Hematopoietic multipotent progenitor cell (in vitro differentiated cells): ENCODE measurements at regions not wholly inside any gene's neighbourhood (a gene's known extent, or its start where the extent isn't known, plus 50 kb on each side); places are given as distances from the start of the nearest gene placed in this dataset.
"Not testable (repeated sequence)": the region's sequence is repeated elsewhere in the genome, so short reads cannot be mapped to it uniquely, and the experiment has no call there.

ENCODE experiments used
- DNase-seq, 3 donors: peaks; one replicate each; pipeline ENCODE4 v3.0.0-alpha.2; 2011 to 2015; ENCODE audit warnings: low read depth in 2 of 3, low spot score in 2 of 3

DNA sequence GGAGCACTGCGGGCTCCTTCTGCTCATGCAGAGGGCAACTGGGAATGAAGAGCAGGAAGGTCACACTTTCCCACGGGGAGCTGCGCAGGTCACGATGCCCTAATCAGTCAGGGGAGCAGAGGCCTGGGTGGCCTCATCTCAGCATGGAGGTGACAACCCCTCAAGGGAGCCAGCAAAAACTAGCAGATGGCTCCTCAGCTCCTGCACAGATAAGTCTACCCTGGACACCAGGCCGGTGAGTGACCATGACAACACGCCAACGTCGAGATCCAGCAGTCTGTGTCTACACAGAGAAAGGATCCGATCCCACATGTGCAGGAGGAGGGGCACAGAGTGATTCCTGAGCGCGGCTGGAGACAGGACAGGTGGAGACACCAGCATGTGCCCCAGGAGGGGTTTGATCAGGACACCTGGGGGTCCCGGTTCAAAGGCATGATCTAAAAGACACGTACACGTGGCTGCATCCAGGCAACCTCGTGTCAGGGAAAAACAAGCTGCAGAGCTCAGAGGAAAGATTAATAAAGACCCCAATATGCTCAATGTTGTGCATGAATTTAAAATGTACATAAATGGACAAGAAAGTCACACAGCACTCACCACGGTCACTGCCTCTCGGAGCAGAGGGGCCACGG, 153.7 kb upstream of the SFSWAP start:
- no peak for DNase-seq

DNA sequence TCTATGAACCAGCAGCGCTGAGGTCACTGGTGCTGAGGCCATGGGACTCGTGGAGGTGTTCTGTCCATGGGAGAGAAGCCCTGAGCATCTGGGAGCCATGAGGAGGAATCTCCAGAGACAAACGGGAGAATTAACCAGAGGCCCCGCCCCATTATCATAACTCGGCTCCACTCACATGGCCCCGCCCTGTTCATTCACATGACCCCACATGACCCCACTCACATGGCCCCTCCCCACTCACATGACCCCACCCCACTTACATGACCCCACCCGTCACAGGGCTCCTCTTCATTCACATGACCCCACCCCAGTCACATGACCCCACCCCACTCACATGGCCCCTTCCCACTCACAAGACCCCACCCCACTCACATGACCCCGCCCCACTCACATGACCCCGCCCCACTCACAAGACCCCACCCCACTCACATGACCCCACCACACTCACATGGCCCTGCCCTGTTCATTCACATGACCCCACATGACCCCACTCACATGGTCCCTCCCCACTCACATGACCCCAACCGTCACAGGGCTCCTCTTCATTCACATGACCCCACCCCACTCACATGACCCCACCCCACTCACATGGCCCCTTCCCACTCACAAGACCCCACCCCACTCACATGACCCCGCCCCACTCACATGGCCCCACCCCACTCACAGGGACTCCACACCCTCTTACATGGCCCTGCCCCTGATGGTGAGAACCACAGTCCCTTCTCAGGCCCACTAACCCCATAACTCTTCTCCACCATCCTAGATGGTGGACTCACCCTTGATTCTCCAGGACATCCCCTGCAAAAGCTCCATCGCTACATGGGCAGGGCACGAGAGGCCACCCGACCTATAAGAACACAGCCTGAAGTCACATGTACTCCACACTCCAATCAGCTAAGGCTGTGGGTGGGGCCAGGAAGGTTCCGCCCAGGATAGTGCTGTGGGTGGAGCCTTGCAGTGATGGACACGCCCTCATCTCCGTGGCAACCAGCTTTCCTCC, 151.1 kb upstream of the SFSWAP start:
- peak in 1 of 3 donors; percentile 9 for DNase-seq

DNA sequence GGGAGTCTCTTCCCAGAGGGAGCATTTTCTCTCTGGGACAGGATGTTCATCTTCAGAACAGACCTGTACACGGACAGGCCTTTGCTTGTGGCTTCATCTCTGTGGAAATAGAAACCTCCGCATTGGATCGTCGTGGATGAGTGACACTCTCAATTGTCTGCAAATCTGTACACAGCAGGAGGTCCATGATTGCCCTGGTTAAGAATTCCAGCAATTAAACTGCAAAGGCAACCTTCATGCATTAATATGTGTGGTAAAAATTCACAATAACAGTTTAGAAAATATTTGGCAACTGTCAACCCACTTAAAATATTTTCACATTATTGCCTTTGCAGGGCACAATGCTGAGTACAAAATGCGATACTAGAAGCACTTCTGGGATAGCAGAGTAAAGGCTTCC, 149.8 kb upstream of the SFSWAP start:
- no peak for DNase-seq

DNA sequence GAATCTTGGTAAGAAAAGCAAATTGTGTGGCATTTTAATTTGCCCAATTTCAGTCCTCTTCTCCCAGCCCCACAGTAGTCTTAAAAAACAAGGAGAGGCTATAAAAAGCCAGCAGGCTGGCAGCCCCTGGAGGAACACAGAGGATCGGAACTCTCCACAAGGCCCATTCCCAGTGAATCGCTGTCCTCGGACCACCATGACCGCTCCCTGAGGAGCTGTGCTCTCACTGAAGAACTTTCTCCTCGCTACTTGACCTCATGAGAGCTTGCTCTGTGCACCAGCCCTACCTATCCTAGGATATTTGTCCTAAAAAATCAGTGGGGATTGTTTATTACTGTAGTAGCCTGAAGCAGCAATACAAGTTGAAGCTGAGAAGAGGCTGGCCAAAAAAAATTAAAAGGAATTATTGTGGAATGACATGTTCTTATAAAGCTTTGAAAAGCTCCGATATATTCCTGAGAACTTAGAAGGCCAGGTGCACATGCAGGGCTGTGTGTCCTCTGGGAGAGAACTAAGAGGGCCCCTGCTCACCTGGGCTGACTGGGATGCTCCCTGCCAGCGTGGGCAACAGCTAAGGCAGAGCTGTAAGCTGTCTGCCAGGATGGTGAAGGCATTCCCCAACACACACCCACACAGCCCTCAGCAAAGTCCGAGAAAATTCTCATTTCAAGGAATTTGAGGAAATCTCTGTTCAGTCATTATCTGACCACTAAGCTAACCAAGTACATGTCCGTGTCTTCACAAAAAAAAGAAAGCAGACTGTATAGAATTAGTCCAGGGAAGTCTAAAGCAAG, 148.8 kb upstream of the SFSWAP start:
- no peak for DNase-seq

DNA sequence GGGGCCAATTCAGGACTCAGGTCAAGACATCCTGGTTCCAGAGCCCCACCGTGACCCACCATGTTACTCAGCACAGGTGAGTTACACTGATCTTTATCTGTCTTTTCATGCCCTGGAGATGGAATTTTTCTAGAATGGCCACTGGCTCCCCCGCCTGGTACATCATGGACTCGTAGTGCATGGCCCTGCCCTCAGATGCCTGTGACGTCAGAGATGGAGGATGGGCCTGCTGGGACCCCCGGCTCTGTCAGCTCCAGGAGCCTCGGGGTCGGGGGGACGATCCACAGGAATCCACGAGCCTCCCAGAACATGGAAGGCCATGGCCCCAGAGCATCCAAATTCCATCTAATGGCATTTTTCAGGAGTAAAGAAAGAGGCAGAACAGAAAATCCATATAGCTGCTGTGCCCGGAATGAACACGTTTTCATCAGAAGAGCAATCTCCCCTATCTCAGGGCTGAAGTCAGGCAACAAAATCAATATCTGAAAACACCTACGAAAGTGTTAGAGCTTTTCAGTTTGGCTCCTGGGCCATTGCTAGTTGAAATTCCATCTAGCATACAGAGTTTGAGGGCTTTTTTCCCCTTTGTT, 146.7 kb upstream of the SFSWAP start:
- DNase-seq = peak in 1 of 3 donors; percentile 14

DNA sequence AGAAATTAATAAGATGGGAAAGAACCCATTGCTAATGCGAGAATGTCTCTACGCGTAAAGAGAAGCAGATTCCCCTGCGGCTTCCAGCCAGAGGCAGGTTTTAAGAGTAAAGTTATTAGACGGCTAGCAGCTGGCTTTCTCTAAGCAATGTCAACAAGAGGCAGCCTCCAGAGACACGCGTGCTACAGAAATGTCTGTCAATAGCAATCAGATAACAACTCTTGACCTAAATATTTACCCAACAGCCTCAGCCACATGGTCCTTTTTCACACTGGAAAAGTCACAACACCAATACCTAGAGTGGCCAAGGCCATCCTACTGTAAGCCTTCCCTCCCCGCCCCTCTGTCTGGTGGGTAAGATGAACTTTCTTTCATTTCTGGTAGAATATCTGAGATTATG, 146.0 kb upstream of the SFSWAP start:
- DNase-seq = no peak

DNA sequence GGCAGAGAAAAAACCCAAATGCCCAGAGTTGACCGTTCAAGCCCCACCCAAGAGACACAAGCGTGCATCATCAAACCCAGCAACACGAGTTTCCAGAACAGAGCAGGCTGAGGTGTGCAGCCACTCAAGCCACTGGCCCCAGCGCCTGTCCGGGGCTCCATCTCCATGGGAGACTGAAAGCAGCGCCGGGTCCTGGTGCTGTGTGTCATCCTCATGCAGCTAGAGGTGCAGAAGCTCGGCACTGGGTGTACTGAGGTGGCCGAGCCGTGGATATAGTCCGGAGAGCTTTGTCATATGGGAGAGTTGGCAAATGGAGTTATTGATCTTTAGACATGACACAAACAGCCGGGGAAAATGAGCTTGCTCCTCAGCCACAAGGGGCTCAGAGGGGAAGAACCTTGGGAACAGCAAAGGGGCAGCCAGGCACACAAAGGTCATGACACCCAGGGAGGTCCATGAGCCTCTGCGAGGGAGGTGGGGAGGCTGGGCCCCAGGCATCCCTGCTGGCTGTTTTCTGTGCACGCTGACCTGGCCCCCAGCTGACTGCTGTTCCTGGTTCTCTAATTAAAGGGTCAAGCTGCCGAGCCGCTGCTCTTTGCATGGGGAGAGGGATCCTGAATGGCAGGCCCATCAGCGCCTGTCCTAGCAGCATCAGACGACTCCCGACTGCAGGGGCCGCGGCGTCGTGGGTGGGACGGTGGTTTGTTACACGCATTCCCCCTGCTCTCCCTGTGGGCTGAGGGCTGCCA, 145.4 kb upstream of the SFSWAP start:
- no peak for DNase-seq

DNA sequence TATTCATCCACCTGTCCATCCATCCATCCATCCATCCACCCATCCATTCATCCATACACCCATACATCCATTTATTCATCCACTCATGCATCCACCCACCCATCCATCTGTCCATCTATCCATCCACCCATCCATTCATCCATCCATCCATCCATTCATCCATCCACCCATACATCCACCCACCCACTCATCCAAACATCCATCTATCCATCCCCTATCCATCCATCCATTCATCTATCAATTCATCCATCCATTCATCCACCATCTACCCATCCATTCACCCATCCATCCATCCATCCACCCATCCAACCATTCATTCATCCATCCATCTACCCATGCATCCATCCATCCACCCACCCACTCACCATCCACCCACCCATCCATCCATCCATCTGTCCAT, 142.6 kb upstream of the SFSWAP start:
- DNase-seq = no peak

DNA sequence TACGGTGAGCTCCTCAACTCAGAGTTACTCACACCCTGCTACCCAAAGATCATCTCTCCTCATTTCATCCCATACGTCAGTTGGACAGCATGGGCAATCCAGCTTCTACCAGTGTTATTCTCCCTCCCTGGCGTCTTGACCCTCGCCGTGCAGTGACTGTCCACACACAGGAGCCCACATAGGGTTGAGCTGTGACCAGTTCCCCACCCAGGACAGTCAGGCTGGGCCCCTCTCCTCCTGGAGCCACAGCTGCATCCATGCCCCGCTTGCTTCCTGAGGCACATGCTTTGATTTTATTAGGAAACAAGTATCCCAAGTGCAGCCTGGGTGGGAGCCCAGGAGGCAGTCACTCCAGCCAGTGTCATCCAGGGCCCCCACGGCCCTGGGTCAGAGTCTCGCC, 140.3 kb upstream of the SFSWAP start:
- no peak for DNase-seq

DNA sequence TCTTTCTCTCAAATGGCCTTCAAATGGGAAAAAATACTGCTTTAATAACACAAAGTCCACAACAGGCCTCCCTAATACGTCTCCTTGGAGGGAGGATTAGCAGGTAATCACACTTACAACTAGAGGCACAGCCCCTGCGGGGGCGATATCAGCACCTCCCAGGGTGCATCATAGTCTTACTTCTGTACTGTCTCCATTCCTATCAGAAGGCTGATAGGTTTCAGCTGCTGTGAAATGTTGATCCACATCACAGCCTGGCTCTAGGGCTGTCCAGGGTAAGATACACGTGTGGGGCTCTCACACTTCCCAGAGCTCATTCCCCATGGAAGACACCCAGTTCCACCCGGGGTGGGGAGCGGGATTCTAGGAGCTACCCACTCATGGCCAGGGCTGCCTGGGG, 139.1 kb upstream of the SFSWAP start:
- no peak for DNase-seq

DNA sequence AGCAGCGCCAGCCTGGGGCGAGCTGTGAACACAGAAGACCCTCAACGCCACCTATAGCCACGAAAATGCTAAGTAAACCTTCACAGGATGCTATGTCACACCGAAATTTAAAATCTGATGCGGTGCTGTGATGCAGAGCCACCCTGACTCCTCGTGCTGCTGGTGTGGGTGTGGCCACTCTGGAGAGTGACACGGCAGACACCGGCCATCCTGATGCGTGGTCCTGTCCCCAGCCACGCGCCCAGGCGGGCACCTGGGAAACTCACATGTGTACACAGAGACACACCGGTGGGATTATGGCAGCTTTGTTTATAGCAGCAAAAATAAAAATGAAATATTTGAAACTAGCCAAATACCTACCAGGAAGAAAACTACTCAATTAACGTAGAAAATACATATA, 138.3 kb upstream of the SFSWAP start:
- DNase-seq = no peak

DNA sequence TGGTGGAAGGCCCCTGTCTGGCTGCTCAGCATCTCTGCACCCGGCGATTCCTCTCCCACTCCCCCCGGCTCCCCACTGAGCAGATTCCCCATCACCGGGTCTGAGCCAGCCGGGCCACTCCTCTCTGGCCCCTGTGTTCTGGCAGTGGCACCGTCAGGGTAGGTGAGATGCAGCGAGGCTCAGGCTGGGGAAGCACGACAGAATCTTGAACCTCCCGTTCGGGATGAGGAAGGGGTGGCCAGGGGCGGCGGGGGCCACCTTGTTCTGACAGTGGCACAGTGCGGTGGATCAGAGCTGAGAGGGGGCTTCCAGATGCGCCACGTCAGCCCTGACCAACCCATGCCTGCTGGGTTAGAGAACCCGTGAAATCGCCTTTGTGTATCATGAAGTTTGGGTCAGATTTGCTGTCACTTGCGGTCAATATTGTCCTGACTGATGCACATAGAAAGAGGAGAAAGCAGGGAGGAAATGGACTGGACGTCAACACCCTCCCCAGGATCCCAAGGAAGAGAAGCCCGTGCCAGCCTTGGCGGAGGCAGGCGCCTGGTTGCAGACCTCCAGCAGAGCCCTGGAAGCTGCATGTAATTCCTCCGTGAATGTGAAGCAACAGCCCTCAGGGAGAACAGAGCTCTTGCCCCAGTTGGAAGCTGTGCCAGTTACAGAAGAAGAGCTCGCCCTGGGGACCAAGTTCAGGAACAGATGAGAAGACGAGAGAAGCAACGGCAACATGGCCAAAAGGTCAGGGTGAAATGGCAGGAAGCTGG, 137.1 kb upstream of the SFSWAP start:
- no peak for DNase-seq

DNA sequence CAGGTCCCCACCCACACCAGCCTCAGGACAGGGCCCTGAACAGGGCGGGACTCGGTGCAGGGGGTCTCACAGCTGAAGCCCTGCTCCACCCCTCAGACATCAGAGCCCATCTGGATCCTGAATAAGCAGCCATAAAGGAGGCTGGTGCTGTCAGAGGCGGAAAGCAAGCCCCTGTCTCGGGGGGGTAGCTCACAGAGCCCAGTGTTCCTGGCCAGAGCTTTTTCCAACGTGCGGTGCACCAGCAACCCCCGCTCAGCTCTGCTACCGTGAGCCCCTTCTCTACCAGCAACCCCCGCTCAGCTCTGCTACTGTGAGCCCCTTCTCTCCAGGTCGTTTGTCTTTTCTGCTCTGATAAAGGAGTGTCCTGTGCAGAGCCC, 136.5 kb upstream of the SFSWAP start:
- DNase-seq = no peak

DNA sequence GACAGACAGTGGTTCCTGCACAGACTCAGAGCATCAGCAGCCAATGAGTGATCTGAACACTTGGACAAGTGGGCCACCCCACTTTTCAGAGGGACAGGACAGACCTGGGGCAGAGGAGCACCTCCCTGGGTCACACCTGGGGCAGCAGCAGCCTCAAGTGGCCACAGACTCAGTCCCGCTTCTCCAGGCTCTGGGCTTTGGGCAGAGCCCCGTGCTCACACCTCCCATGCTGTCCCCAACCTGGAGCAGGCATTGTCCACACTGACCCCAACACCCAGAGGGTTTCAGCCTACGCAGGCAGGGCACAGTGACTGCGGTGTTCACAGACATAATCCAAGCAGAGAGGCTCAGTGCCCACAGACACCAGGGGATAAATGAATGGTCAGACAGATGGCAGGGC, 135.5 kb upstream of the SFSWAP start:
- no peak for DNase-seq

DNA sequence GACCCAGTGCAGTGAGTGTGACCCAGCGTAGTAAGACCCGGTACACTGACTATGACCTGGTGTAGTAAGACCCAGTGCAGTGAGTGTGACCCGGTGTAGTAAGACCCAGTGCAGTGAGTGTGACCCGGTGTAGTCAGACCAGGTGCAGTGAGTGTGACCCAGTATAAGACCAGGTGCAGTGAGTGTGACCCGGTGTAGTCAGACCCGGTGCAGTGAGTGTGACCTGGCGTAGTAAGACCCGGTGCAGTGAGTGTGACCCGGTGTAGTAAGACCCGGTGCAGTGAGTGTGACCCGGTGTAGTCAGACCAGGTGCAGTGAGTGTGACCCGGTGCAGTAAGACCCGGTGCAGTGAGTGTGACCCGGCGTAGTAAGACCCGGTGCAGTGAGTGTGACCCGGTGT, 134.2 kb upstream of the SFSWAP start:
- not testable (repeated sequence) for DNase-seq

DNA sequence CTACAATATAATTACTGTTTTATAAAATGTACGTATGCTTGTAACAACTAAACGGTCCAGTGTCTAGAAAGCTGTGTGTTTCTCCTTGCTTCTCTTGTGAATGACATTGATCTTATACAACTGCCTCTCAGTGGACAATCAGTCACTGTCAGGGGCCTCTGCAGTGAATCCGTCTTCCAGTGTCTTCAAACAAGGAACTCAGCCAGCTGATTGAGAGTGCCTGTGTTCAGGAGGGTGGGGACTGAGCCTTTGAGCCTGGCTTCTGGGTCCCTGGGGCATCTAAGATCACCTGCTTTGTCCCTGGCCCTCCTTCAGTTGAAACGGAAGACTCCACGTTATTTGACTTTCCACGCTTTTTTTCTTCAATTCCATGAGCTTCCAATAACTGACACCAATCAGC, 133.1 kb upstream of the SFSWAP start:
- DNase-seq = no peak

DNA sequence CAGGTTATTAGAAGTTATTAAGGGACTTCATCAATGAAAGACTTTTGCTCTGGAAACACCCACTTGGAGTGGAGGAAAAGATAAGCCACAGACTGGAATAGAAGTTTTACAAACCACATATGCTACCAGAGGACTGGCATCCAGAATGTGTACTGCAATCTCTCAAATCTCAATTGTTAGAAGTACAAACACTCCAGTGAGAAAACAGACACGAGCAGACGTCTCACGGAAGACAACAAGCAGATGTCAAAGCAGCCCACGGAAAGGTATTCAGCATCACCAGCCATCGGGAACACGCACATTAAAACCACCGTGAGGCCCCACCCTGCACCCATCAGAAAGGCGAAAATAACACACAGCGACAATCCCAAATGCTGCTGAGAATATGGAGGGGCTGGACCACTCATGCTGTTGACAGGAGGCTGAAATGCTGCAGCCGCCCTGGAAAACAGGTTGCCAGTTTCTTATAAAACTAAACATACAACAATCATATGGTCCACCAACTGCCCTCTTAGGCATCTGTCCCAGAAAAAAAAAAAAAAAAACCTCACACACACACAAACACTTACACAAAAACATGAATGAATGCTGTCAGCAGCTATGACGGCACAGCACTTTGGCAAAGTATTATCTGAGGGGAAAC, 131.9 kb upstream of the SFSWAP start:
- no peak for DNase-seq

DNA sequence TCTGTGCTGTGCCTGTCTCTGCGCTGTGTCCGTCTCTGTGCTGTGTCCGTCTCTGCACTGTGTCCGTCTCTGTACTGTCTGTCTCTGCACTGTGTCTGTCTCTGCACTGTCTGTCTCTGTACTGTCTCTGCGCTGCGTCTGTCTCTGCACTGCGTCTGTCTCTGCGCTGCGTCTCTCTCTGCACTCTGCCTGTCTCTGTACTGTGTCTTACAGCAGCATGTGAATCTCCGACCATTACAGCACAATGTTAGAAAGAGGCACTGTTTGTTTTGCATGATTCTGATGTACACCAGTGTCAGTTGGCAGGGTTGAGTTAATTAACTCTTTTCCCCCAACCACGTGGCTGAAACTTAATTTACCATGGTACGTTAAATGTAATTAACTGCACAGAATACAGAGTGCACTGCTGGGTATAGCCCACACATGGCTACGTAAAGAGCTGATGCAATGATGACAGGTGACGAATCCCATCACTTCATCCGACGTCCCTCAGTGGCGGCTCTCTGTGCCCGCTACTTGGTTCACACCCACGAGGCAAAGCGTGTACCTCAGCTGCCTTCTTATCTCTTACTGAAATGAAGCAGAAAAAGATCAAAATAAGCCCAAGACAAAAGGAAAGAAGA, 127.7 kb upstream of the SFSWAP start:
- DNase-seq = peak in 1 of 3 donors; percentile 13

DNA sequence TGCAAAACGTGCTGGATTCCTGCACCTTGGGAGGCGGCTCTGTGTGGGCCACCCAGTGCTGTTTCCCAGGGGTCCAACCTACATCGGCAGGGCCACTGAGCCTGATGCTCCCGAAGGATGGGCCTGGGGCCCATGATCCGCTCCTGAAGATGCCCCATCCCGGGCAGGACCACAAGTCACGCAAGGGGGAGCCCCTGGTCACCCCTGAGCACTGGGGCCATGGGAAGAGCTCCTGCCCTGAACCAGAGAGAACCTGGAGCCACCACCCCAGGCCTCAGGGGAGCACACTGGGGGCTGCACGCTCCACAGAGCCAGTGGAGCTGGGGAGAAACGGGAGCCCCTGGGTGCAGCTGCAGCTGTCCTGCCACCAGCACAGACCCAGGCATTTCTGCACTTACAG, 124.6 kb upstream of the SFSWAP start:
- no peak for DNase-seq
